ENCODE measurements at regions not wholly inside any gene's neighbourhood (a gene's known extent, or its start where the extent isn't known, plus 50 kb on each side); places are given as distances from the start of the nearest gene placed in this dataset.

- Histone ChIP-seq H3K36me3 (no peaks in the 10 kb centered on the region), H3K27ac (no peak overlapping the region), H3K9me3 (ENCODE audit: low read depth) (no peaks in the 10 kb centered on the region), H3K4me1 (ENCODE audit: low read depth) (no peaks in the 10 kb centered on the region), H3K4me3 (no peak overlapping the region), H3K27me3 (peaks cover 13% of the 10 kb centered on the region)
- no peak for DNase-seq (ENCODE audit: low read depth in 1 of 2, low spot score in 1 of 2)
- TF ChIP-seq CTCF (IDR thresholded peaks at IDR 0.05; ENCODE audit: low read depth, low read length): no peak
Observed at GRCh38 chr14:101632520-101632919, 71.2 kb downstream of the DIO3 start.

- no peaks in the 10 kb centered on the region for H3K4me1 ChIP-seq (ENCODE audit: low read depth)
- no peaks in the 10 kb centered on the region for H3K9me3 ChIP-seq (ENCODE audit: low read depth)
- H3K36me3 ChIP-seq: no peaks in the 10 kb centered on the region
- H3K27me3 ChIP-seq: peaks cover 13% of the 10 kb centered on the region
- H3K4me3 ChIP-seq: no peak overlapping the region
- H3K27ac ChIP-seq: no peak overlapping the region
- TF ChIP-seq CTCF (IDR thresholded peaks at IDR 0.05; ENCODE audit: low read depth, low read length): no peak
- no peak for DNase-seq (ENCODE audit: low read depth in 1 of 2, low spot score in 1 of 2)
Observed at GRCh38 chr14:101633276-101633675, 72.0 kb downstream of the DIO3 start.

GRCh38 chr14:101634202-101634849 lies 73.0 kb downstream of the DIO3 start:
- Histone ChIP-seq H3K9me3 (ENCODE audit: low read depth) (no peaks in the 10 kb centered on the region), H3K27me3 (peaks cover 5% of the 10 kb centered on the region), H3K36me3 (no peaks in the 10 kb centered on the region), H3K27ac (no peak overlapping the region), H3K4me3 (no peak overlapping the region), H3K4me1 (ENCODE audit: low read depth) (no peaks in the 10 kb centered on the region)
- no peak for TF ChIP-seq CTCF (IDR thresholded peaks at IDR 0.05; ENCODE audit: low read depth, low read length)
- DNase-seq (ENCODE audit: low read depth in 1 of 2, low spot score in 1 of 2): no peak

- Histone ChIP-seq H3K27ac (no peak overlapping the region), H3K4me1 (ENCODE audit: low read depth) (no peaks in the 10 kb centered on the region), H3K9me3 (ENCODE audit: low read depth) (no peaks in the 10 kb centered on the region), H3K4me3 (no peak overlapping the region), H3K36me3 (no peaks in the 10 kb centered on the region), H3K27me3 (peaks cover 5% of the 10 kb centered on the region)
- no peak for DNase-seq (ENCODE audit: low read depth in 1 of 2, low spot score in 1 of 2)
- no peak for TF ChIP-seq CTCF (IDR thresholded peaks at IDR 0.05; ENCODE audit: low read depth, low read length)
Observed at GRCh38 chr14:101634850-101635748, 73.8 kb downstream of the DIO3 start.

- Histone ChIP-seq H3K27me3 (peaks cover under 1% of the 10 kb centered on the region), H3K4me3 (no peak overlapping the region), H3K9me3 (ENCODE audit: low read depth) (no peaks in the 10 kb centered on the region), H3K4me1 (ENCODE audit: low read depth) (no peaks in the 10 kb centered on the region), H3K36me3 (no peaks in the 10 kb centered on the region), H3K27ac (no peak overlapping the region)
- TF ChIP-seq CTCF (IDR thresholded peaks at IDR 0.05; ENCODE audit: low read depth, low read length): no peak
- DNase-seq (ENCODE audit: low read depth in 1 of 2, low spot score in 1 of 2): no peak
Observed at GRCh38 chr14:101635749-101636560, 74.7 kb downstream of the DIO3 start.

All from cardiac muscle cell (in vitro differentiated cells and primary cell).